ENCODE measurements at regions not wholly inside any gene's neighbourhood (a gene's known extent, or its start where the extent isn't known, plus 50 kb on each side); places are given as distances from the start of the nearest gene placed in this dataset.

DNA sequence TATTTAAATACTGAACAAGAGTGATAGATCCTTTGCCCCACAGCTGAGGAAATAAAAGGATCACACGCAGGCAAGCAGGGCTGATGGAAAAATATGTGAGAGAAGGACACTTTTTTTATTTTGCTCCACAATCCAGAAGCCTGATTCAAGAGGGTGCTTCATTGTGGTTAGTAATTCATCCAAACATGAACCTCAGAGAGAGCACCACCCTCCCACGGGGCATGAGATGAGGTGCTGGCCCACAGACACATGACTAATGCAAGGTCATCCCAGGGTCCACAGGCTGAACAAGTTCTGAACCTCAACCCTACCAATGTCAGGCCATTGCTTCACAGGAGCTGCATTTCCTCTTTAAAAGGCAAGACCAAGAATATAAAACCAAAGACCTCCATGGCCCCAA, 239.6 kb downstream of the MREG start:
- TF ChIP-seq, protein P1, sequence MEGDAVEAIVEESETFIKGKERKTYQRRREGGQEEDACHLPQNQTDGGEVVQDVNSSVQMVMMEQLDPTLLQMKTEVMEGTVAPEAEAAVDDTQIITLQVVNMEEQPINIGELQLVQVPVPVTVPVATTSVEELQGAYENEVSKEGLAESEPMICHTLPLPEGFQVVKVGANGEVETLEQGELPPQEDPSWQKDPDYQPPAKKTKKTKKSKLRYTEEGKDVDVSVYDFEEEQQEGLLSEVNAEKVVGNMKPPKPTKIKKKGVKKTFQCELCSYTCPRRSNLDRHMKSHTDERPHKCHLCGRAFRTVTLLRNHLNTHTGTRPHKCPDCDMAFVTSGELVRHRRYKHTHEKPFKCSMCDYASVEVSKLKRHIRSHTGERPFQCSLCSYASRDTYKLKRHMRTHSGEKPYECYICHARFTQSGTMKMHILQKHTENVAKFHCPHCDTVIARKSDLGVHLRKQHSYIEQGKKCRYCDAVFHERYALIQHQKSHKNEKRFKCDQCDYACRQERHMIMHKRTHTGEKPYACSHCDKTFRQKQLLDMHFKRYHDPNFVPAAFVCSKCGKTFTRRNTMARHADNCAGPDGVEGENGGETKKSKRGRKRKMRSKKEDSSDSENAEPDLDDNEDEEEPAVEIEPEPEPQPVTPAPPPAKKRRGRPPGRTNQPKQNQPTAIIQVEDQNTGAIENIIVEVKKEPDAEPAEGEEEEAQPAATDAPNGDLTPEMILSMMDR (IDR thresholded peaks at IDR 0.05; ENCODE audit: poor library complexity, severe bottlenecking) = no peak
- TF ChIP-seq, protein P2, sequence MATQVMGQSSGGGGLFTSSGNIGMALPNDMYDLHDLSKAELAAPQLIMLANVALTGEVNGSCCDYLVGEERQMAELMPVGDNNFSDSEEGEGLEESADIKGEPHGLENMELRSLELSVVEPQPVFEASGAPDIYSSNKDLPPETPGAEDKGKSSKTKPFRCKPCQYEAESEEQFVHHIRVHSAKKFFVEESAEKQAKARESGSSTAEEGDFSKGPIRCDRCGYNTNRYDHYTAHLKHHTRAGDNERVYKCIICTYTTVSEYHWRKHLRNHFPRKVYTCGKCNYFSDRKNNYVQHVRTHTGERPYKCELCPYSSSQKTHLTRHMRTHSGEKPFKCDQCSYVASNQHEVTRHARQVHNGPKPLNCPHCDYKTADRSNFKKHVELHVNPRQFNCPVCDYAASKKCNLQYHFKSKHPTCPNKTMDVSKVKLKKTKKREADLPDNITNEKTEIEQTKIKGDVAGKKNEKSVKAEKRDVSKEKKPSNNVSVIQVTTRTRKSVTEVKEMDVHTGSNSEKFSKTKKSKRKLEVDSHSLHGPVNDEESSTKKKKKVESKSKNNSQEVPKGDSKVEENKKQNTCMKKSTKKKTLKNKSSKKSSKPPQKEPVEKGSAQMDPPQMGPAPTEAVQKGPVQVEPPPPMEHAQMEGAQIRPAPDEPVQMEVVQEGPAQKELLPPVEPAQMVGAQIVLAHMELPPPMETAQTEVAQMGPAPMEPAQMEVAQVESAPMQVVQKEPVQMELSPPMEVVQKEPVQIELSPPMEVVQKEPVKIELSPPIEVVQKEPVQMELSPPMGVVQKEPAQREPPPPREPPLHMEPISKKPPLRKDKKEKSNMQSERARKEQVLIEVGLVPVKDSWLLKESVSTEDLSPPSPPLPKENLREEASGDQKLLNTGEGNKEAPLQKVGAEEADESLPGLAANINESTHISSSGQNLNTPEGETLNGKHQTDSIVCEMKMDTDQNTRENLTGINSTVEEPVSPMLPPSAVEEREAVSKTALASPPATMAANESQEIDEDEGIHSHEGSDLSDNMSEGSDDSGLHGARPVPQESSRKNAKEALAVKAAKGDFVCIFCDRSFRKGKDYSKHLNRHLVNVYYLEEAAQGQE (IDR thresholded peaks at IDR 0.05; ENCODE audit: borderline replicate concordance) = no peak

Data from neural cell (in vitro differentiated cells).